ENCODE measurements at regions not wholly inside any gene's neighbourhood (a gene's known extent, or its start where the extent isn't known, plus 50 kb on each side); places are given as distances from the start of the nearest gene placed in this dataset.

DNA sequence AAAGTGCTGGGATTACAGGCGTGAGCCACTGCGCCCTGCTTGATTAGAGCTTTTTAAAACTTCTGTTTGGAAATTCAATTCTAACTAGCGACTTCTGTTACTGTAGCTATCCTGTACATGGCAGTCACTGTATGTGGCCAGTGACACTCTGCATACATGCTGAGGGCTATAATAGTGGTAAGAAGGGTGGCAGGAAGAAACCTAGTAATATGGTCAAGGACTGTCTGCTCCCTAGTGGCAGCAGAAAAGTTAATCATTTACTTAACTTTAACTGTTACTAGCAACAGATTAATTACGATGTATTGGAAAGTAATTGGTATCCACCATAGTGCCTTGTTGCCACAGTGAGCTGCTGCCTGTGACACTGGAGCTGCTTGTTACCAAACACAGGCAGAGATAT is 149.0 kb downstream of the KITLG start:
- no peak for TF ChIP-seq CTCF (conservative IDR thresholded peaks at IDR 0.05)
- Mint-ChIP-seq H3K9me3 (peaks cover 5% of the 10 kb centered on the region), H3K36me3 (ENCODE audit: low read depth) (peaks cover 4% of the 10 kb centered on the region), H3K4me1 (peaks cover 4% of the 10 kb centered on the region), H3K4me3 (no peak overlapping the region), H3K27ac (no peak overlapping the region), H3K27me3 (ENCODE audit: insufficient read depth) (no peaks in the 10 kb centered on the region)
- 93 to 100% methylated on average over 3 to 4 of the region's 4 CpGs for WGBS, 2 experiments (ENCODE audit: insufficient coverage in 1 of 2, insufficient read length in 1 of 2)
- no peaks in the 10 kb centered on the region for H3K9me3 ChIP-seq (ENCODE audit: control insufficient read depth, low read length)
- no peak overlapping the region for H3K27ac ChIP-seq (ENCODE audit: low read depth, low read length)
- no peak for DNase-seq
- H3K27me3 ChIP-seq (ENCODE audit: control insufficient read depth, insufficient read depth, low read length, poor library complexity, severe bottlenecking): no peaks in the 10 kb centered on the region
- no peak overlapping the region for H3K4me3 ChIP-seq (ENCODE audit: low read length)
- no peak overlapping the region for H3K9ac ChIP-seq (ENCODE audit: extremely low read depth, low read length, poor library complexity, severe bottlenecking)
- no peaks in the 10 kb centered on the region for H3K4me1 ChIP-seq (ENCODE audit: control insufficient read depth, insufficient read depth, low read length)
- H3K36me3 ChIP-seq (ENCODE audit: control insufficient read depth, insufficient read depth, low read length): no peaks in the 10 kb centered on the region

DNA sequence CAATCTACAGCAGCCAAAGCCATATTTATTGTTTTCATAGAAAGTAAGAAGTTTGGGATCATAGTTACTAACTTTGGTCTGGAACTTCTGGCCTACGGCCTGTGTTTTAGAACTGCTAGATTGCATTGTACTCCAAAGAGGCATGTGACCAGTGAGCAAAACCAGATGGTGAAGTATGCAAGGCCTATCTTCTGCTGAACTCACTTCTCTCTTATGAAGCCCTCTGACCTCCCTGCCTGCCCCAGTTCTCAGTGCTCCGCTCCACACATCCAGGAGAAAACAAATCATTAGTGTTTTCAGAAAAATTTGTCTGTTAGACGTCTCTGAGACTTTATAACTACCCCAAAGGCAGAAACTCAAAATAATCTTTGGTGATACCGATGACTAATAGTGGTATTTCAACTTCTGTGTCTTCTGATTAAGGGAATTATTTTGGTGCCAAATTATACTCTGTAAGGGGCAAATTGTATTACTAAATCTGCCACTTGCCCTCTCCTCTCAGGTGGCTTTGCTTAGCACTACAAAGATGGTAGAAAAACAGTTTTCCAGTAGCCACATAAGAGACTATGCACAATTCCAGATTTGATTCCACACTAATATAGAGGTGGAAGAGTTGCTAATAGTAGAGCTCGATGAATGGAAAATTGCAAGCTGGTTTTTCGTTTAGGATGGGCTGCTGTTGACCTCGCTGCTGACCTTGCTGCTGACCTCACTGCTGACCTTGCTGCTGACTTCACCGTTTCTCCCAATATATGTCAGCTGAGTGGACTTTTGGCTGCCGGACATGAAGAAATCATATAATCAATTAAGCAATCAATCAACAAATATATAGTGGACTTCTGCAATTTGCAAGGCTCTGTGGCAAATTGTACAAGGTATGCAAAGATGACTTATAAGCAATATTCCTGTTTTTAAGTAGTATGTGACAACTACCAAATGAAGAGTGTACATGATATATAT is 147.5 kb downstream of the KITLG start:
- H3K27ac ChIP-seq (ENCODE audit: low read depth, low read length): no peak overlapping the region
- no peak overlapping the region for H3K9ac ChIP-seq (ENCODE audit: extremely low read depth, low read length, poor library complexity, severe bottlenecking)
- TF ChIP-seq CTCF (conservative IDR thresholded peaks at IDR 0.05): no peak
- Mint-ChIP-seq H3K27ac (no peak overlapping the region), H3K9me3 (peaks cover 5% of the 10 kb centered on the region), H3K27me3 (ENCODE audit: insufficient read depth) (no peaks in the 10 kb centered on the region), H3K36me3 (ENCODE audit: low read depth) (peaks cover 4% of the 10 kb centered on the region), H3K4me3 (no peak overlapping the region), H3K4me1 (peaks cover 4% of the 10 kb centered on the region)
- H3K4me1 ChIP-seq (ENCODE audit: control insufficient read depth, insufficient read depth, low read length): no peaks in the 10 kb centered on the region
- H3K27me3 ChIP-seq (ENCODE audit: control insufficient read depth, insufficient read depth, low read length, poor library complexity, severe bottlenecking): no peaks in the 10 kb centered on the region
- H3K36me3 ChIP-seq (ENCODE audit: control insufficient read depth, insufficient read depth, low read length): no peaks in the 10 kb centered on the region
- no peak overlapping the region for H3K4me3 ChIP-seq (ENCODE audit: low read length)
- no peak for DNase-seq
- 86 to 92% methylated on average over 3 to 9 of the region's 9 CpGs for WGBS, 2 experiments (ENCODE audit: insufficient coverage in 1 of 2, insufficient read length in 1 of 2)
- H3K9me3 ChIP-seq (ENCODE audit: control insufficient read depth, low read length): no peaks in the 10 kb centered on the region

- no peak overlapping the region for H3K27ac ChIP-seq (ENCODE audit: low read depth, low read length)
Observed at GRCh38 chr12:88433997-88434703, 146.1 kb downstream of the KITLG start.

More at GRCh38 chr12:88433997-88434703, 146.1 kb downstream of the KITLG start:
- Mint-ChIP-seq H3K27ac (no peak overlapping the region), H3K4me1 (peaks cover 4% of the 10 kb centered on the region), H3K9me3 (no peaks in the 10 kb centered on the region), H3K36me3 (ENCODE audit: low read depth) (no peaks in the 10 kb centered on the region), H3K27me3 (ENCODE audit: insufficient read depth) (no peaks in the 10 kb centered on the region), H3K4me3 (no peak overlapping the region)
- no peak for TF ChIP-seq CTCF (conservative IDR thresholded peaks at IDR 0.05)
- DNase-seq: no peak
- Histone ChIP-seq H3K36me3 (ENCODE audit: control insufficient read depth, insufficient read depth, low read length) (no peaks in the 10 kb centered on the region), H3K9ac (ENCODE audit: extremely low read depth, low read length, poor library complexity, severe bottlenecking) (no peak overlapping the region), H3K9me3 (ENCODE audit: control insufficient read depth, low read length) (no peaks in the 10 kb centered on the region), H3K4me3 (ENCODE audit: low read length) (no peak overlapping the region), H3K4me1 (ENCODE audit: control insufficient read depth, insufficient read depth, low read length) (no peaks in the 10 kb centered on the region), H3K27me3 (ENCODE audit: control insufficient read depth, insufficient read depth, low read length, poor library complexity, severe bottlenecking) (no peaks in the 10 kb centered on the region)
- WGBS, 2 experiments (ENCODE audit: insufficient coverage in 1 of 2, insufficient read length in 1 of 2): 94 to 96% methylated on average over 7 of the region's 8 CpGs

Measured in endodermal cell (in vitro differentiated cells).